Gastroesophageal sphincter (tissue), 4 donors: ENCODE measurements at regions not wholly inside any gene's neighbourhood (a gene's known extent, or its start where the extent isn't known, plus 50 kb on each side); places are given as distances from the start of the nearest gene placed in this dataset.
A peak's percentile ranks its signal among the peaks of the same experiment; 100 is the strongest.

Experiments
- ATAC-seq: fragments of 150-250 bp; one replicate; pipeline ENCODE4 v1.9.1; 2016; ENCODE audit warnings: mild to moderate bottlenecking, moderate library complexity
- H3K27ac ChIP-seq, 4 donors: fragments of 200-600 bp; sonication (generic) in 3 of 4; 1 replicate in 3 of 4; 2 replicates in 1 of 4; pipeline ENCODE4 v1.5.1; 2016 to 2019
- H3K27me3 ChIP-seq: fragments of 200-600 bp; sonication (generic); one replicate; pipeline ENCODE4 v1.5.1; 2019
- H3K36me3 ChIP-seq, 2 donors: fragments of 200-600 bp; sonication (generic); one replicate each; pipeline ENCODE4 v1.5.1; 2019; ENCODE audit warnings: control low read depth in 1 of 2
- H3K4me1 ChIP-seq, 3 donors: fragments of 200-600 bp; sonication (generic); 1 replicate in 2 of 3; 2 replicates in 1 of 3; pipeline ENCODE4 v1.5.1; 2016 to 2019; ENCODE audit warnings: control low read depth in 2 of 3
- H3K4me3 ChIP-seq, 2 donors: fragments of 200-600 bp; sonication (generic); one replicate each; pipeline ENCODE4 v1.5.1; 2019; ENCODE audit warnings: mild to moderate bottlenecking in 1 of 2, moderate library complexity in 1 of 2
- H3K9me3 ChIP-seq, 3 donors: fragments of 200-600 bp; sonication (generic); one replicate each; pipeline ENCODE4 v1.5.1; 2017 to 2019; ENCODE audit warnings: control low read depth in 2 of 3
- EP300 ChIP-seq: sonication (generic); formaldehyde crosslinking; IDR thresholded peaks from one replicate; pipeline ENCODE4 v1.6.1; 2017; ENCODE audit warnings: antibody characterized with exemption, mild to moderate bottlenecking
- POLR2A ChIP-seq, 2 donors: fragments of 450-650 bp; IDR thresholded peaks; one replicate each; pipeline ENCODE4 v1.6.1; 2017; ENCODE audit warnings: antibody characterized with exemption in 2 of 2, mild to moderate bottlenecking in 2 of 2, moderate library complexity in 1 of 2
- POLR2AphosphoS5 ChIP-seq: sonication (generic); formaldehyde crosslinking; IDR thresholded peaks from one replicate; pipeline ENCODE4 v1.6.1; 2017; ENCODE audit warnings: antibody characterized with exemption
- WGBS, 2 donors: methylation state at CpG; one replicate each; pipeline ENCODE4 v1.1.5; 2018; ENCODE audit warnings: low coverage in 1 of 2; 5-methylcytosine and 5-hydroxymethylcytosine counted together
- TF ChIP-seq, protein P1 (sequence below), 4 experiments: fragments of 200-600 bp in 2 of 4; fragments of 450-650 bp in 2 of 4; sonication (generic) in 1 of 4; IDR thresholded peaks; one replicate each; pipeline ENCODE4 v1.5.1; 2017 to 2019; ENCODE audit warnings: antibody characterized with exemption in 4 of 4, mild to moderate bottlenecking in 2 of 4, moderate library complexity in 2 of 4

DNA sequence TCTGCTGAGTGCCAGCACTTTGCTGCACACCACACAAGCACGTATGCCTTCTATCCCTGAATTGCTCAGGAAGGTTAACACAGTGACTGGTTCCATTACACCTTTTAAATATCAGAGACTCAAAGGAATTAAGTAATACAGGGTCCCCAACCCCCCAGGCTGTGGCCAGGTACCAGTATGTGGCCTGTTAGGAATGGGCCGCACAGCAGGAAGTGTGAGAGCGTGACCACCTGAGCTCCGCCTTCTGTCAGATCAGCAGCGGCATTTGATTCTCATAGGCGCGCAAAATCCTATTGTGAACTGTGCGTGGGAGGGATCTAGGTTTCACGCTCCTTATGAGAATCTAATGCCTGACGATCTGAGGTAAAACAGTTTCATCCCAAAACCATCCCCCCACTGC, 194.5 kb downstream of the FOXO1 start:
- Histone ChIP-seq H3K27ac (no peak overlapping the region), H3K27me3 (no peaks in the 10 kb centered on the region), H3K4me1 (peaks cover 0 to 18% (median 4%) of the 10 kb centered on the region in 3 donors), H3K36me3 (no peaks in the 10 kb centered on the region), H3K4me3 (no peak overlapping the region), H3K9me3 (no peaks in the 10 kb centered on the region)
- WGBS, 2 donors: 92 to 96% methylated on average over 4 to 9 of the region's 10 CpGs
- TF ChIP-seq, protein P1, sequence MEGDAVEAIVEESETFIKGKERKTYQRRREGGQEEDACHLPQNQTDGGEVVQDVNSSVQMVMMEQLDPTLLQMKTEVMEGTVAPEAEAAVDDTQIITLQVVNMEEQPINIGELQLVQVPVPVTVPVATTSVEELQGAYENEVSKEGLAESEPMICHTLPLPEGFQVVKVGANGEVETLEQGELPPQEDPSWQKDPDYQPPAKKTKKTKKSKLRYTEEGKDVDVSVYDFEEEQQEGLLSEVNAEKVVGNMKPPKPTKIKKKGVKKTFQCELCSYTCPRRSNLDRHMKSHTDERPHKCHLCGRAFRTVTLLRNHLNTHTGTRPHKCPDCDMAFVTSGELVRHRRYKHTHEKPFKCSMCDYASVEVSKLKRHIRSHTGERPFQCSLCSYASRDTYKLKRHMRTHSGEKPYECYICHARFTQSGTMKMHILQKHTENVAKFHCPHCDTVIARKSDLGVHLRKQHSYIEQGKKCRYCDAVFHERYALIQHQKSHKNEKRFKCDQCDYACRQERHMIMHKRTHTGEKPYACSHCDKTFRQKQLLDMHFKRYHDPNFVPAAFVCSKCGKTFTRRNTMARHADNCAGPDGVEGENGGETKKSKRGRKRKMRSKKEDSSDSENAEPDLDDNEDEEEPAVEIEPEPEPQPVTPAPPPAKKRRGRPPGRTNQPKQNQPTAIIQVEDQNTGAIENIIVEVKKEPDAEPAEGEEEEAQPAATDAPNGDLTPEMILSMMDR (IDR thresholded peaks at IDR 0.05): no peak
- TF ChIP-seq EP300 (no peak), POLR2A (IDR thresholded peaks at IDR 0.05) (no peak), POLR2AphosphoS5 (no peak)
- no peak for ATAC-seq

DNA sequence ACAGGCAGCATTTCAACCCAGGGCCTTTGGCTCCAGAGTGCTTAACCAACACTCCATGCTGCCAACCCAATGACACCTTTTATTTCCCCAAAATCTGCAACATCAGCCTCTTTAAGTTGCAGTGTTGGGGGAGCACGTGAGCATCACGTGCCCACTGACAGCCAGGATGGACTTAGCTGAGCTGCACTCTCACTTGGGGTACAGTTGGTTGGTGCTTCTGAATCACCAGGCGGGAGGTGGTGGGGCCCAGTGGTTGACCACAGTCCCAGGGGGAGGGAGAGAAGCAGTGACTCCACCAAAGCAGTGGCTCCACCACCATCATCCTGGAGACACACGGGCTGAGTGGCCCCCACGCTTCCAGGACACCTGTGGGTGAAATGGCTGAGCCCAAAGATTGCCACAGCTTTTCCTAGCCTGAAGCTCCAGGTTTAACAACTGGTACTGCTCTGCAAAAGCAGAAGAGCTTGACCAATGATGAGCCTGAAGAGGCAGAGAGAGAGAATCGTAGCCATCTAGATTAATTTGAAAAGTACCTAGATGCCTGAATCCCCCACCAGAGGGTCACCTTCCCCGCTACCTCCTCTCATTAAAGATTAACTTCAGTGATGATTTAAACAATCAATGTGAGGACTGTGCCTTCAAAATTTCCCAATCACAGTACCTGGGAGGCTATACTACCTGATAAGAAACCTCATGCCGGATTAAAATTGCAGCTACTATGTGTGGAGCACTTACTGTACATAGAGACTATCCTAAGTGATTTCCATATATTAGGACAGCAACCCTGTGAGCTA, 193.8 kb downstream of the FOXO1 start:
- H3K27me3 ChIP-seq: no peaks in the 10 kb centered on the region
- no peaks in the 10 kb centered on the region for H3K9me3 ChIP-seq
- no peak overlapping the region for H3K27ac ChIP-seq
- no peak overlapping the region for H3K4me3 ChIP-seq
- peaks cover 0 to 25% (median 4%) of the 10 kb centered on the region in 3 donors for H3K4me1 ChIP-seq
- no peaks in the 10 kb centered on the region for H3K36me3 ChIP-seq
- WGBS, 2 donors: 67 to 70% methylated on average over 3 to 4 of the region's 8 CpGs
- no peak for TF ChIP-seq EP300
- no peak for TF ChIP-seq POLR2A (IDR thresholded peaks at IDR 0.05)
- TF ChIP-seq, protein P1 (IDR thresholded peaks at IDR 0.05): no peak
- TF ChIP-seq POLR2AphosphoS5: no peak
- ATAC-seq: no peak

DNA sequence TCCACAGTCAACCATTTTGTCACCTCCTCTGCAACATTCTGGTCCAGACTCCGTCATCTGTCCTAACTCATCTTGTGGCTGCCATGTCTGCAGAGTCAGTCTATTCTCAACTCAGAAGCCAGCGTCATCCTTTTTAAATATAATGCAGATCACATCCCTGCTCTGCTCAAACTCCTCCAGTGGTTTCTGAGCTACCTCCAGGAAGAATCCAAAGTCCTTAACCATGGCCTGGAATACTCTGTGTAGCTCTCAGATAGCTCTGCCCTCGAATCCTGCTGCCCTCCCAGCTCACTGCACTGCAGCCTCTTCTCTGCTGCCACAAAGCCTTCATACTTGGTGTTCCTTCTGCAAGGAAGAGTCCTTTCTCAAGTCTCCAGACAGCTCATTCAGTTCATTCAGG, 190.8 kb downstream of the FOXO1 start:
- ATAC-seq: no peak

DNA sequence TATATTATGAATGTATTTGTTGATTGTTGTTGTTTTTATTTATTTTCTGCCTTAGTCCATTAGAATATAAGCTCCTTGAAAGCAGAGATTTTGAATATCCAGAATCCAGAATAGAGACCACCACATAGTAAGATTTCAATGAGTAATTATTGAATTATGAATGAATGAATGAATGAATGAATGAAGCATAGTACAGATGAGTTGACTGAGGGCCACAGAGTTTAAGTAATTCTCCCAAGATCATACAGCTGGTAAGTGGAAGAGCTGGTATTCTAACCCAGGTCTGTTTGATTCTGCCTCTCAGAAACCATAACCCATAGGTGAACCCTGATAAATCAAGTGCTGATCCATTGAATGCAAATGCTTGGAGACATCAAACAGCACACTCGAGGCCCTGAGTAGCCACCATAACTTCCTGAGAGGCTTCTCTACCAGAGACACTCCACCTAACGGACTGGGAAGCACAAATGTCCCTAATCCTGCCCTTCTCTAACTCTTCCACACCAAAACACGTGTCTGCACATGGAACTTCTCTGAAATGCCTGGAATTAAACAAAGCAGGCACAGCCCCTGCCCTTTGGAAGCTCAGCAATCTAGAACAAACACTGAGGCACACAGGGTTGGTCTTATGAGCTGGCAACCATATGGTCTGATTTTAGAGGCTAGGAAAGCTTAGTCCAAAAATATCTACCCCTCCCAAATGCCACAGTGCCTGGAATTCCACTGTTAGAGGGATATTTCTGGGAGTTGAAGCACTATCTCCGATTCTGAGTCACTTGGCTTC, 190.1 kb downstream of the FOXO1 start:
- peak overlapping the region in 2 of 4 donors; percentile 32 to 51 for H3K27ac ChIP-seq
- H3K4me3 ChIP-seq: no peak overlapping the region
- H3K36me3 ChIP-seq: no peaks in the 10 kb centered on the region
- peaks cover 0 to 34% (median 4%) of the 10 kb centered on the region in 3 donors for H3K4me1 ChIP-seq
- 39 to 42% methylated on average over 2 to 4 of the region's 4 CpGs for WGBS, 2 donors
- H3K27me3 ChIP-seq: no peaks in the 10 kb centered on the region
- TF ChIP-seq EP300 (no peak), POLR2AphosphoS5 (peak; percentile 47)
- no peaks in the 10 kb centered on the region for H3K9me3 ChIP-seq
- ATAC-seq: peak; percentile 9

More for the DNA sequence above, 190.8 kb downstream of the FOXO1 start:
- Histone ChIP-seq H3K9me3 (no peaks in the 10 kb centered on the region), H3K36me3 (no peaks in the 10 kb centered on the region), H3K4me3 (no peak overlapping the region), H3K4me1 (peaks cover 0 to 33% (median 4%) of the 10 kb centered on the region in 3 donors), H3K27ac (no peak overlapping the region), H3K27me3 (no peaks in the 10 kb centered on the region)
- TF ChIP-seq, protein P1 (IDR thresholded peaks at IDR 0.05): no peak
- TF ChIP-seq POLR2AphosphoS5 (no peak), EP300 (no peak), POLR2A (IDR thresholded peaks at IDR 0.05) (no peak)
- WGBS, 2 donors: 79 to 100% methylated on average over 3 of the region's 3 CpGs

DNA sequence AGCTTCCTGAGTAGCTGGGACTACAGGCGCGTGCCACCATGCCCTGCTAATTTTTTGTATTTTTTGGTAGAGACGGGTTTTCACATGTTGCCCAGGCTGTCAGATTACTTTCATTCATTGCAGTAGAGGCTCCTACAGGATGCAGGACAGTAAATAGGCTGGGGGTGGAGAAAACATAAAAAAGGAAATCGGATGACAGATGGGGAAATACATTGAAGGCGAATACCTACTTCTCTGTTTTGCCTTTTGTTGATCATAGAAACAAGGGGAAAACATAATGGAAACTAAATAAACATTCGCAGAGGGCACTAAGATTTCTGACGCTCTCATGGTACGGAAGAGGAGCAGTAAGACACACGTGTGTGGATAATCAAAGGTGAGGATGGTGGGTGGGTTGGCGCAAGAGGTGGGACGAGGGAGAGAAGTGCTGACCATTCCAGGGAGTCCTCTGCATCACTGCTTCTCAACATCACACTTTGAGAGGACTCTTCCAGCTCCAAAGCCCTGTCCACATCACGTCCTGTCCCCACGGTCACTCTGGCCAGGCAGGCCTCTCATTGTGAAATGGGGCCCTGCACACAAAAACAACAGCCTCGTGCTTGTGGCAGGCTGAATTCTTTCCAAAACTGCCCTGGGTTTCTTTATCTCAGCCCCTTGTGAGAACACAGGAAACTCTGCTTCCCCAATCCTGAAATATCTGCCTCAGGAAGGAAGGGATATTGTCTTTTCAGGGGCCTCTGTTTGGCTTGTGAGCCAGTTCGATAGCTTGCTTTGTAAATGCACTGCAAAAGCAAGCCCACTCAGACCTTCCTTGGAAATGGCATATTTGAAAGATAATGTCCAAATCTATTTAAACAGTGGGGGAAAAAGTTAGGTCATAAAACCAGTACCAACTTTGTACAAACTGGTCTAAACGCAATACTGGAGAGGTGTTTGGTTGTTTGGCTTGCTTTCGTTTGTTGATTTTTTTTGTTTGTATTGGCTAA, 188.5 kb downstream of the FOXO1 start:
- no peaks in the 10 kb centered on the region for H3K36me3 ChIP-seq
- peak overlapping the region in 2 of 4 donors; percentile 35 to 38 for H3K27ac ChIP-seq
- H3K4me1 ChIP-seq: peaks cover 0 to 32% (median 4%) of the 10 kb centered on the region in 3 donors
- WGBS, 2 donors: 67 to 83% methylated on average over 14 of the region's 17 CpGs
- H3K9me3 ChIP-seq: no peaks in the 10 kb centered on the region
- TF ChIP-seq EP300 (no peak), POLR2AphosphoS5 (no peak)
- TF ChIP-seq, protein P1 (IDR thresholded peaks at IDR 0.05): no peak
- ATAC-seq: peak; percentile 42
- H3K27me3 ChIP-seq: no peaks in the 10 kb centered on the region
- H3K4me3 ChIP-seq: no peak overlapping the region
